ENCODE measurements at regions not wholly inside any gene's neighbourhood (a gene's known extent, or its start where the extent isn't known, plus 50 kb on each side); places are given as distances from the start of the nearest gene placed in this dataset.

DNA sequence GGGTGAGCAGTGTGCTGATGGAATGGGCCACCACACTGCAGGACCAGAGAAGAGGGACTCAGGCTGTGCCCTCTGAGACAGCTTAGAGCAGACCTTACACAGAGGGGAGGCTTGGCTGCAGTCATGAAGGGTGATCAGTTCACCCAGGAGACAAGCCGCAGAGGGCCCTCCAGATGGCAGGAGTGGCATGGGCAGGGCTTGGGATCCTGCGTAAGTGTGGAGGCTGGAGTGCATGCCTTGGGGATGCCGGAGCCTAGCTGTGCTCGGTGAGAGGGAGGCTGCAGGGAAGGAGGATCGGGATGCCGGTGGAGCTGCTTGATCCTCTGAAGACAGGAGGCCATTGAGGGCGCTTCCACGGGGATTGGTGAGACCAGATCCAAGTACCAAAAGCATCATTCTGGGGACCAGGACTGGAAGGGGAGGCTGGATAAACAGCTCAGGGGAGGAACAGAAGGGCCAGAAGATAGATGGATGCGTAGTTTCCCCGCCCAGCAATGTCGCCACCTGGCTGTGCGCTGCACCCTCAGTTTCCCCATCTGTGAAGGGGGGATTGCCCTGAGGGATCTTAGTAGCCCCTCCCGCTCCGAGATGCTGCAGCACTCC, 163.4 kb downstream of the INHBB start:
- no peak for DNase-seq (ENCODE audit: extremely low read depth, low read depth)
- no peak for TF ChIP-seq CTCF (IDR thresholded peaks at IDR 0.05; ENCODE audit: low read depth, low read length)

- TF ChIP-seq CTCF (IDR thresholded peaks at IDR 0.05; ENCODE audit: low read depth, low read length): no peak
- no peak for DNase-seq (ENCODE audit: extremely low read depth, low read depth)
These were observed 164.2 kb downstream of the INHBB start for GRCh38 chr2:120509991-120510735.

DNA sequence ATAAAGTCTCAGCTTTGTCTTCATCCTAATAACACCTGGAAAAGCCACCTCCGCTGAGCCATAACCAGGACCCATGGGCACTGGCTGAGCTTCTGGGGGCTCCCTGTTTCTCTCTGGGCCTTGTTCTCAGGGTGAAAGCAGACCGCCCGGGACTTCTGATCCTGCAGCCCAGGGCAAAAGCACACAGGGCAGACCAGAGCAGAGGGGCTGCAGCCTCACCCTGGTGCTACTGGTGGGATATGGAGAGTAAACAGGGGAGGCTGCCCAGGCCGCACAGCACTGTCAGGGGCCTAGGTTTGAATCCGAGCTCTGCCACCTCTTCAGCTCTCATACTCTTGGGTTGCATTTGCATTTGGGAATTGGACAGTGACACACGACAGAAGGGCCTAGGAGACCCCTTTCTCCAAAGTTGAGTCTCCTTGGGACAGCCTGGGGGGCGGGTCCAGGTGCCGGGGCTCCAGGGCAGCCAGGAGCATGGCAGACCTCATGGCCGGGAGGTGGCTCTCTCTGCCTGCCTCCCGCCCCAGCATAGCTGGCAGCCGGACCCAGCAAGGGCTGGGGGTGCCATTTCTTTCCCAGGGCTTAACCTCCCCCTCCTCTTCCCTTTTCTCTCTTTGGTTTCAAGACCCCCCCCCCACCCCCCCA, 164.9 kb downstream of the INHBB start:
- DNase-seq (ENCODE audit: extremely low read depth, low read depth): no peak
- TF ChIP-seq CTCF (IDR thresholded peaks at IDR 0.05; ENCODE audit: low read depth, low read length): no peak

DNA sequence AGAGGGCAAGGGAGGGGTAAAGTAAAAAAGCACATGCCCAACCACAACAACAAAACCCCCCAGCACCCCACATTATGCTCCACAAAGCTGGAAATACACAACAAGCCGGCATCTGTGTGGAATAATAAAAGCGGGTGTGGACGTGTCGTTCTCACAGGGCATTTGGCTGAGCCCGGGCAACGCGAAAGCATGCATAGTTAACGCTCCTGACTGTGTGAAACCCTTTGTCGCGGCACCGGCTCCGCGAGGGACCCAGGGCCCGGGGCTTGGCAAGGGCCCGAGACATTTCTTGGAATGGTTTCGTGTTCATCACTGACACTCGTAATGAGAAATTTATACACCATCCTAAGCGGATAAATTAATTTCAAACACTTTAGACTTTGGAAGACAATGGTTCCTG, 165.6 kb downstream of the INHBB start:
- no peak for TF ChIP-seq CTCF (IDR thresholded peaks at IDR 0.05; ENCODE audit: low read depth, low read length)
- DNase-seq (ENCODE audit: extremely low read depth, low read depth): no peak

DNA sequence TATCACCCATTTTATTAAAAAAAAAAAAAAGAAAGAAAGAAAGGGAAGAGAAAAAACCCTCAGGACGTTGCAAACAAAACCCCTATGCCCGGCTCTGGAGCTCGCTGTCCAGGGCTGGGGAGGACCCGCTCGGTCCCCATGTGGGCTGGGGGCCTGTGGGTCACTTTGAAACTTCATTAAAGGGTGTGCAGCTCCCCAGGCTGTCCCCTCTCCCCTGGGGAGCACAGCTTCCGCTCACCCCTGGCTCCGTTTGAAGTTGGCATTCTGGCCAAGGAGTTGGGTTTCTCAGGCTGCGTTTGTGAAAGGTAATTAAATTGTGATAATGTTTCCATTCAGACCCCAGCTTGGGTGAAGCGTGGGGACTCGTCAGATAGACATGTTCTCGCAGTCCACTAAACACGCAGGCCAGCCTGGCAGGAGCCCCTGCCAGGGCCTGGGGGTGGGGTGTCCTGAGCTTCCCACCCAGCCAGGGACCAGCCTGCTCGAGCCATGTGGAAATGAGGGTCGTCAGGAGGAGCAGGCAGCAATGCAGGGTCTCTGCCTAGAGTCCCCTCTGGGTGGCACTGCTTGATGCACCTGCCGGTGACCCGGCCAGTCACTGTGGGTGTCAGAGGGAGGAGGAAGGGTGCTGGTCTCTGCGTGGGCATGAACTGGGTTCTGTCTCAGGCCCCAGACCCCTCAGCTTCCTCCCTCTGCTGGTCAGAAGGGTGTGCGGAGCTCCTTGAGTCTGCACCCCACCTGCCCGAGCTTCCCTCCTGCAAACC, 166.2 kb downstream of the INHBB start:
- no peak for TF ChIP-seq CTCF (IDR thresholded peaks at IDR 0.05; ENCODE audit: low read depth, low read length)
- no peak for DNase-seq (ENCODE audit: extremely low read depth, low read depth)

GRCh38 chr2:120513776-120514357, 167.9 kb downstream of the INHBB start:
- no peak for DNase-seq (ENCODE audit: extremely low read depth, low read depth)
- TF ChIP-seq CTCF (IDR thresholded peaks at IDR 0.05; ENCODE audit: low read depth, low read length): no peak

All from AG09319 (cell line).